Ascending aorta (tissue), 2 donors: ENCODE measurements at regions not wholly inside any gene's neighbourhood (a gene's known extent, or its start where the extent isn't known, plus 50 kb on each side); places are given as distances from the start of the nearest gene placed in this dataset.

ENCODE experiments used
- DNase-seq, 2 donors: peaks; one replicate each; pipeline ENCODE4 v3.0.0-alpha.2; 2019; ENCODE audit warnings: low spot score in 2 of 2
- H3K27ac ChIP-seq, 2 donors: fragments of 200-600 bp; sonication (generic); one replicate each; pipeline ENCODE4 v1.5.1; 2016 to 2017; ENCODE audit warnings: mild to moderate bottlenecking in 1 of 2
- H3K27me3 ChIP-seq: fragments of 200-600 bp; sonication (generic); one replicate; pipeline ENCODE4 v1.5.1; 2017
- H3K36me3 ChIP-seq, 2 donors: fragments of 200-600 bp; sonication (generic); one replicate each; pipeline ENCODE4 v1.5.1; 2016
- H3K4me1 ChIP-seq, 2 donors: fragments of 200-600 bp; sonication (generic); one replicate each; pipeline ENCODE4 v1.5.1; 2016 to 2017; ENCODE audit warnings: mild to moderate bottlenecking in 1 of 2
- H3K4me3 ChIP-seq, 2 donors: fragments of 200-600 bp; sonication (generic); one replicate each; pipeline ENCODE4 v1.5.1; 2016 to 2017; ENCODE audit warnings: mild to moderate bottlenecking in 1 of 2
- H3K9me3 ChIP-seq, 2 donors: fragments of 200-600 bp; sonication (generic); one replicate each; pipeline ENCODE4 v1.5.1; 2016
- intact Hi-C: fragments of 100-400 bp; cut with DNase I; formaldehyde crosslinking; loops from one replicate; pipeline ENCODE4 v1.15.1; 2023
- TF ChIP-seq, protein P1 (sequence below), 3 experiments: fragments of 200-600 bp in 2 of 3; fragments of 450-650 bp in 1 of 3; sonication (generic) in 2 of 3; IDR thresholded peaks; one replicate each; pipeline ENCODE4 v1.5.1; 2016 to 2019; ENCODE audit warnings: antibody characterized with exemption in 3 of 3, mild to moderate bottlenecking in 1 of 3, moderate library complexity in 1 of 3

- no peak overlapping the region for H3K27ac ChIP-seq
- TF ChIP-seq, protein P1, sequence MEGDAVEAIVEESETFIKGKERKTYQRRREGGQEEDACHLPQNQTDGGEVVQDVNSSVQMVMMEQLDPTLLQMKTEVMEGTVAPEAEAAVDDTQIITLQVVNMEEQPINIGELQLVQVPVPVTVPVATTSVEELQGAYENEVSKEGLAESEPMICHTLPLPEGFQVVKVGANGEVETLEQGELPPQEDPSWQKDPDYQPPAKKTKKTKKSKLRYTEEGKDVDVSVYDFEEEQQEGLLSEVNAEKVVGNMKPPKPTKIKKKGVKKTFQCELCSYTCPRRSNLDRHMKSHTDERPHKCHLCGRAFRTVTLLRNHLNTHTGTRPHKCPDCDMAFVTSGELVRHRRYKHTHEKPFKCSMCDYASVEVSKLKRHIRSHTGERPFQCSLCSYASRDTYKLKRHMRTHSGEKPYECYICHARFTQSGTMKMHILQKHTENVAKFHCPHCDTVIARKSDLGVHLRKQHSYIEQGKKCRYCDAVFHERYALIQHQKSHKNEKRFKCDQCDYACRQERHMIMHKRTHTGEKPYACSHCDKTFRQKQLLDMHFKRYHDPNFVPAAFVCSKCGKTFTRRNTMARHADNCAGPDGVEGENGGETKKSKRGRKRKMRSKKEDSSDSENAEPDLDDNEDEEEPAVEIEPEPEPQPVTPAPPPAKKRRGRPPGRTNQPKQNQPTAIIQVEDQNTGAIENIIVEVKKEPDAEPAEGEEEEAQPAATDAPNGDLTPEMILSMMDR (IDR thresholded peaks at IDR 0.05): no peak
- H3K27me3 ChIP-seq: no peaks in the 10 kb centered on the region
- H3K9me3 ChIP-seq: peaks cover 0 to 19% of the 10 kb centered on the region in 2 donors
- no peak overlapping the region for H3K4me3 ChIP-seq
- H3K36me3 ChIP-seq: no peaks in the 10 kb centered on the region
- intact Hi-C loops: no loop called here
- DNase-seq: no peak
- H3K4me1 ChIP-seq: no peaks in the 10 kb centered on the region
Observed at GRCh38 chr5:9864791-9865190, 234.6 kb upstream of the TAS2R1 start.

GRCh38 chr5:9863486-9863885 lies 233.3 kb upstream of the TAS2R1 start:
- peaks cover 0 to 19% of the 10 kb centered on the region in 2 donors for H3K9me3 ChIP-seq
- intact Hi-C loops: no loop called here
- no peak for DNase-seq
- no peak overlapping the region for H3K4me3 ChIP-seq
- H3K36me3 ChIP-seq: no peaks in the 10 kb centered on the region
- no peaks in the 10 kb centered on the region for H3K27me3 ChIP-seq
- TF ChIP-seq, protein P1 (IDR thresholded peaks at IDR 0.05): no peak
- no peaks in the 10 kb centered on the region for H3K4me1 ChIP-seq
- no peak overlapping the region for H3K27ac ChIP-seq

GRCh38 chr5:9861666-9862256 lies 231.6 kb upstream of the TAS2R1 start:
- no peak for DNase-seq
- Histone ChIP-seq H3K27ac (no peak overlapping the region), H3K4me3 (no peak overlapping the region), H3K36me3 (no peaks in the 10 kb centered on the region), H3K9me3 (peaks cover 0 to 19% of the 10 kb centered on the region in 2 donors), H3K27me3 (no peaks in the 10 kb centered on the region), H3K4me1 (no peaks in the 10 kb centered on the region)
- intact Hi-C loops: no loop called here
- TF ChIP-seq, protein P1 (IDR thresholded peaks at IDR 0.05): no peak

DNA sequence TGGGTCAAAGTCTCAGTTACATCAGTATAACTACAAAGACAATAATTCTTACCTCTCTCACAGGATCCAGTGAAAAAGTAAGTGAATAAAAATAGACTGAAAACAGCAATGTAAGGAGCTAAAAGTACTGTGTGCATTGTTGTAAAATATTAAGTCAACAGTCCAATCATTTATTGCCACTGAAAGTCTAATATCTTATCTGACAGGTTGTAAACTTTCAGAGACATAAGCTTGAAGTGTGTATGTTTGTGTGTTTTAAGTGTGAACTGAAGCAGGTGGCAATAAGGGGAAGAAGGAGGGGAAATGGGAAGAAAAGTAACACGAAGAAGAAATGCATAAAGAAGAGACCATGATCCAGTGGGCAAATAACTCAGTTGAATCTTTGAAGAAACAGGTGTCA lies 229.7 kb upstream of the TAS2R1 start:
- no peak for DNase-seq
- H3K27ac ChIP-seq: no peak overlapping the region
- no peaks in the 10 kb centered on the region for H3K4me1 ChIP-seq
- no peak overlapping the region for H3K4me3 ChIP-seq
- intact Hi-C loops: no loop called here
- TF ChIP-seq, protein P1 (IDR thresholded peaks at IDR 0.05): no peak
- H3K36me3 ChIP-seq: no peaks in the 10 kb centered on the region
- H3K27me3 ChIP-seq: no peaks in the 10 kb centered on the region
- peaks cover 0 to 5% of the 10 kb centered on the region in 2 donors for H3K9me3 ChIP-seq

GRCh38 chr5:9858043-9858442 lies 227.9 kb upstream of the TAS2R1 start:
- intact Hi-C loops: no loop called here

More at GRCh38 chr5:9858043-9858442, 227.9 kb upstream of the TAS2R1 start:
- H3K4me1 ChIP-seq: no peaks in the 10 kb centered on the region
- no peak overlapping the region for H3K4me3 ChIP-seq
- no peaks in the 10 kb centered on the region for H3K27me3 ChIP-seq
- TF ChIP-seq, protein P1 (IDR thresholded peaks at IDR 0.05): no peak
- no peak for DNase-seq
- H3K36me3 ChIP-seq: no peaks in the 10 kb centered on the region
- H3K9me3 ChIP-seq: no peaks in the 10 kb centered on the region
- H3K27ac ChIP-seq: no peak overlapping the region
